ENCODE measurements at regions not wholly inside any gene's neighbourhood (a gene's known extent, or its start where the extent isn't known, plus 50 kb on each side); places are given as distances from the start of the nearest gene placed in this dataset.

- Histone ChIP-seq H3K4me3 (ENCODE audit: control insufficient read depth in 2 of 3, extremely low read depth in 1 of 3, insufficient read depth in 2 of 3, low read depth in 1 of 3, low read length in 3 of 3) (no peak overlapping the region), H3K9ac (ENCODE audit: control insufficient read depth, extremely low read depth, insufficient read depth, low read length) (no peak overlapping the region), H3K9me3 (ENCODE audit: control insufficient read depth, low read depth, low read length) (no peaks in the 10 kb centered on the region), H3K79me2 (ENCODE audit: control insufficient read depth, insufficient read depth, low read length) (no peaks in the 10 kb centered on the region), H3K27me3 (ENCODE audit: control insufficient read depth, extremely low read depth, insufficient read depth, low read length) (no peaks in the 10 kb centered on the region), H3K4me2 (ENCODE audit: control insufficient read depth, extremely low read depth, insufficient read depth, low read depth, low read length) (no peak overlapping the region), H2AFZ (ENCODE audit: control insufficient read depth, low read length) (no peak overlapping the region), H3K9me1 (ENCODE audit: control insufficient read depth, extremely low read depth, insufficient read depth, low read length) (no peaks in the 10 kb centered on the region), H3K36me3 (ENCODE audit: control insufficient read depth in 2 of 2, extremely low read depth in 1 of 2, insufficient read depth in 2 of 2, low read length in 2 of 2) (no peaks in the 10 kb centered on the region), H3K4me1 (ENCODE audit: control insufficient read depth, extremely low read depth, insufficient read depth, low read length) (no peaks in the 10 kb centered on the region), H3K27ac (ENCODE audit: control insufficient read depth, insufficient read depth, low read length) (no peak overlapping the region), H4K20me1 (ENCODE audit: control insufficient read depth, extremely low read depth, insufficient read depth, low read length) (no peaks in the 10 kb centered on the region)
- no peak for TF ChIP-seq EZH2 (IDR thresholded peaks at IDR 0.05; ENCODE audit: low read length)
- no peak for FAIRE-seq
- dilution Hi-C loops (cut with MboI; ENCODE audit: extremely low pct_ligation_motif_present, low sequenced_read_pairs): no loop called here
- no peak for DNase-seq (ENCODE audit: low read depth, low spot score)
These were observed 1369.8 kb upstream of the NUDT12 start for GRCh38 chr5:104932431-104932830.

GRCh38 chr5:104928906-104929520 is 1366.4 kb upstream of the NUDT12 start:
- no peak for TF ChIP-seq EZH2 (IDR thresholded peaks at IDR 0.05; ENCODE audit: low read length)
- no peak for TF ChIP-seq CTCF (optimal IDR thresholded peaks at IDR 0.05 in 1 of 3, IDR thresholded peaks at IDR 0.05 in 1 of 3, conservative IDR thresholded peaks at IDR 0.05 in 1 of 3; ENCODE audit: extremely low read depth in 1 of 3, insufficient read depth in 2 of 3, low read length in 3 of 3)
- Histone ChIP-seq H3K9me1 (ENCODE audit: control insufficient read depth, extremely low read depth, insufficient read depth, low read length) (no peaks in the 10 kb centered on the region), H3K36me3 (ENCODE audit: control insufficient read depth in 2 of 2, extremely low read depth in 1 of 2, insufficient read depth in 2 of 2, low read length in 2 of 2) (no peaks in the 10 kb centered on the region), H3K9ac (ENCODE audit: control insufficient read depth, extremely low read depth, insufficient read depth, low read length) (no peak overlapping the region), H3K27me3 (ENCODE audit: control insufficient read depth, extremely low read depth, insufficient read depth, low read length) (no peaks in the 10 kb centered on the region), H3K9me3 (ENCODE audit: control insufficient read depth, low read depth, low read length) (no peaks in the 10 kb centered on the region), H3K27ac (ENCODE audit: control insufficient read depth, insufficient read depth, low read length) (no peak overlapping the region), H3K4me3 (ENCODE audit: control insufficient read depth in 2 of 3, extremely low read depth in 1 of 3, insufficient read depth in 2 of 3, low read depth in 1 of 3, low read length in 3 of 3) (no peak overlapping the region), H2AFZ (ENCODE audit: control insufficient read depth, low read length) (no peak overlapping the region), H4K20me1 (ENCODE audit: control insufficient read depth, extremely low read depth, insufficient read depth, low read length) (no peaks in the 10 kb centered on the region), H3K4me2 (ENCODE audit: control insufficient read depth, extremely low read depth, insufficient read depth, low read depth, low read length) (no peak overlapping the region), H3K79me2 (ENCODE audit: control insufficient read depth, insufficient read depth, low read length) (no peaks in the 10 kb centered on the region), H3K4me1 (ENCODE audit: control insufficient read depth, extremely low read depth, insufficient read depth, low read length) (no peaks in the 10 kb centered on the region)
- dilution Hi-C loops (cut with MboI; ENCODE audit: extremely low pct_ligation_motif_present, low sequenced_read_pairs): no loop called here
- no peak for FAIRE-seq
- DNase-seq (ENCODE audit: low read depth, low spot score): no peak

- DNase-seq (ENCODE audit: low read depth, low spot score) (no peak), FAIRE-seq (no peak)
- H3K9me3 ChIP-seq (ENCODE audit: control insufficient read depth, low read depth, low read length): no peaks in the 10 kb centered on the region
- H3K4me2 ChIP-seq (ENCODE audit: control insufficient read depth, extremely low read depth, insufficient read depth, low read depth, low read length): no peak overlapping the region
- peaks cover 4% of the 10 kb centered on the region for H3K4me1 ChIP-seq (ENCODE audit: control insufficient read depth, extremely low read depth, insufficient read depth, low read length)
- no peaks in the 10 kb centered on the region for H3K27me3 ChIP-seq (ENCODE audit: control insufficient read depth, extremely low read depth, insufficient read depth, low read length)
- TF ChIP-seq CTCF (optimal IDR thresholded peaks at IDR 0.05 in 1 of 3, IDR thresholded peaks at IDR 0.05 in 1 of 3, conservative IDR thresholded peaks at IDR 0.05 in 1 of 3; ENCODE audit: extremely low read depth in 1 of 3, insufficient read depth in 2 of 3, low read length in 3 of 3) (no peak), EZH2 (IDR thresholded peaks at IDR 0.05; ENCODE audit: low read length) (no peak)
- H3K79me2 ChIP-seq (ENCODE audit: control insufficient read depth, insufficient read depth, low read length): no peaks in the 10 kb centered on the region
- H3K9ac ChIP-seq (ENCODE audit: control insufficient read depth, extremely low read depth, insufficient read depth, low read length): no peak overlapping the region
- H2AFZ ChIP-seq (ENCODE audit: control insufficient read depth, low read length): no peak overlapping the region
- no peak overlapping the region for H3K4me3 ChIP-seq (ENCODE audit: control insufficient read depth in 2 of 3, extremely low read depth in 1 of 3, insufficient read depth in 2 of 3, low read depth in 1 of 3, low read length in 3 of 3)
- no peaks in the 10 kb centered on the region for H3K36me3 ChIP-seq (ENCODE audit: control insufficient read depth in 2 of 2, extremely low read depth in 1 of 2, insufficient read depth in 2 of 2, low read length in 2 of 2)
- dilution Hi-C loops (cut with MboI; ENCODE audit: extremely low pct_ligation_motif_present, low sequenced_read_pairs): no loop called here
- no peaks in the 10 kb centered on the region for H3K9me1 ChIP-seq (ENCODE audit: control insufficient read depth, extremely low read depth, insufficient read depth, low read length)
- no peak overlapping the region for H3K27ac ChIP-seq (ENCODE audit: control insufficient read depth, insufficient read depth, low read length)
- H4K20me1 ChIP-seq (ENCODE audit: control insufficient read depth, extremely low read depth, insufficient read depth, low read length): no peaks in the 10 kb centered on the region
These were observed 1352.6 kb upstream of the NUDT12 start for GRCh38 chr5:104915226-104915625.
